ENCODE measurements at regions not wholly inside any gene's neighbourhood (a gene's known extent, or its start where the extent isn't known, plus 50 kb on each side); places are given as distances from the start of the nearest gene placed in this dataset.

- ChIA-PET POLR2A (no interaction called here), CTCF (ENCODE audit: low intra/inter-chr PET ratio) (no interaction called here)
- H3K79me2 ChIP-seq (ENCODE audit: control insufficient read depth, insufficient read depth, low read length) = no peaks in the 10 kb centered on the region
- DNase-seq (ENCODE audit: extremely low read depth in 1 of 4, low spot score in 3 of 4) = no peak
- H3K4me1 ChIP-seq (replicated peaks in 1 of 2; ENCODE audit: control insufficient read depth in 2 of 2, insufficient read depth in 2 of 2, low read length in 2 of 2) = no peaks in the 10 kb centered on the region
- no peaks in the 10 kb centered on the region for H3K36me3 ChIP-seq (ENCODE audit: control insufficient read depth, insufficient read depth, low read length)
- in situ Hi-C loops (cut with MboI) = no loop called here
- no TSS peak for BruUV-seq (replicated peaks)
- no peaks in the 10 kb centered on the region for H3K27me3 ChIP-seq (ENCODE audit: control insufficient read depth in 2 of 2, insufficient read depth in 2 of 2, low read length in 2 of 2)
- no peak for ATAC-seq
- WGBS (ENCODE audit: insufficient coverage, low coverage, missing lambda C conversion rate) = 0% methylated on average over 6 of the region's 6 CpGs
- no peaks in the 10 kb centered on the region for H3K9me1 ChIP-seq (ENCODE audit: control insufficient read depth, insufficient read depth, low read length)
- intact Hi-C loops (cut with micrococcal nuclease) = no loop called here
- H4K20me1 ChIP-seq (replicated peaks; ENCODE audit: control insufficient read depth, insufficient read depth, low read length) = no peaks in the 10 kb centered on the region
- TF ChIP-seq MTF1 (CRISPR knock-in tag; IDR thresholded peaks at IDR 0.05; ENCODE audit: borderline replicate concordance) (no peak), RBM17 (IDR thresholded peaks at IDR 0.05; ENCODE audit: borderline replicate concordance, low read depth, low read length) (no peak), ZNF699 (CRISPR knock-in tag; IDR thresholded peaks at IDR 0.05; ENCODE audit: insufficient replicate concordance) (no peak), PTRF (tag; IDR thresholded peaks at IDR 0.05) (no peak), TSC22D4 (tag; IDR thresholded peaks at IDR 0.05) (no peak), DEAF1 (CRISPR knock-in tag; IDR thresholded peaks at IDR 0.05) (no peak), ZNF668 (CRISPR knock-in tag; IDR thresholded peaks at IDR 0.05) (no peak), RAD51 (IDR thresholded peaks at IDR 0.05; ENCODE audit: borderline replicate concordance, low read depth) (no peak), SMARCA5 (IDR thresholded peaks at IDR 0.05) (no peak)
- TF ChIP-seq, protein P1, sequence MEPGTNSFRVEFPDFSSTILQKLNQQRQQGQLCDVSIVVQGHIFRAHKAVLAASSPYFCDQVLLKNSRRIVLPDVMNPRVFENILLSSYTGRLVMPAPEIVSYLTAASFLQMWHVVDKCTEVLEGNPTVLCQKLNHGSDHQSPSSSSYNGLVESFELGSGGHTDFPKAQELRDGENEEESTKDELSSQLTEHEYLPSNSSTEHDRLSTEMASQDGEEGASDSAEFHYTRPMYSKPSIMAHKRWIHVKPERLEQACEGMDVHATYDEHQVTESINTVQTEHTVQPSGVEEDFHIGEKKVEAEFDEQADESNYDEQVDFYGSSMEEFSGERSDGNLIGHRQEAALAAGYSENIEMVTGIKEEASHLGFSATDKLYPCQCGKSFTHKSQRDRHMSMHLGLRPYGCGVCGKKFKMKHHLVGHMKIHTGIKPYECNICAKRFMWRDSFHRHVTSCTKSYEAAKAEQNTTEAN (CRISPR knock-in tag; IDR thresholded peaks at IDR 0.05) = no peak
- TF ChIP-seq, protein P2, sequence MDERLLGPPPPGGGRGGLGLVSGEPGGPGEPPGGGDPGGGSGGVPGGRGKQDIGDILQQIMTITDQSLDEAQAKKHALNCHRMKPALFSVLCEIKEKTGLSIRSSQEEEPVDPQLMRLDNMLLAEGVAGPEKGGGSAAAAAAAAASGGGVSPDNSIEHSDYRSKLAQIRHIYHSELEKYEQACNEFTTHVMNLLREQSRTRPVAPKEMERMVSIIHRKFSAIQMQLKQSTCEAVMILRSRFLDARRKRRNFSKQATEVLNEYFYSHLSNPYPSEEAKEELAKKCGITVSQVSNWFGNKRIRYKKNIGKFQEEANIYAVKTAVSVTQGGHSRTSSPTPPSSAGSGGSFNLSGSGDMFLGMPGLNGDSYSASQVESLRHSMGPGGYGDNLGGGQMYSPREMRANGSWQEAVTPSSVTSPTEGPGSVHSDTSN (CRISPR knock-in tag; IDR thresholded peaks at IDR 0.05; ENCODE audit: low read depth) = no peak
- TF ChIP-seq, protein P2 (tag; conservative IDR thresholded peaks at IDR 0.05; ENCODE audit: low read depth) = no peak
- TF ChIP-seq, protein P3, sequence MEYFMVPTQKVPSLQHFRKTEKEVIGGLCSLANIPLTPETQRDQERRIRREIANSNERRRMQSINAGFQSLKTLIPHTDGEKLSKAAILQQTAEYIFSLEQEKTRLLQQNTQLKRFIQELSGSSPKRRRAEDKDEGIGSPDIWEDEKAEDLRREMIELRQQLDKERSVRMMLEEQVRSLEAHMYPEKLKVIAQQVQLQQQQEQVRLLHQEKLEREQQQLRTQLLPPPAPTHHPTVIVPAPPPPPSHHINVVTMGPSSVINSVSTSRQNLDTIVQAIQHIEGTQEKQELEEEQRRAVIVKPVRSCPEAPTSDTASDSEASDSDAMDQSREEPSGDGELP (CRISPR knock-in tag; IDR thresholded peaks at IDR 0.05; ENCODE audit: borderline replicate concordance) = no peak
- no peak overlapping the region for H3K9ac ChIP-seq (ENCODE audit: insufficient read depth in 1 of 2, low read depth in 2 of 2, low read length in 2 of 2)
- no peak for FAIRE-seq
- no peak overlapping the region for H2AFZ ChIP-seq (ENCODE audit: low read depth, low read length)
- no peak overlapping the region for H3K4me2 ChIP-seq (ENCODE audit: insufficient read depth, low read length)
- H3K9me3 ChIP-seq (replicated peaks; ENCODE audit: control insufficient read depth, insufficient read depth, low read depth, low read length) = no peaks in the 10 kb centered on the region
- H3K27ac ChIP-seq (ENCODE audit: extremely low read depth, low read depth, low read length) = no peak overlapping the region
- no peak overlapping the region for H3K4me3 ChIP-seq
Observed at GRCh38 chr6:116997496-116997895, 120.5 kb downstream of the RFX6 start.
